GM12892 (cell line): ENCODE measurements at regions not wholly inside any gene's neighbourhood (a gene's known extent, or its start where the extent isn't known, plus 50 kb on each side); places are given as distances from the start of the nearest gene placed in this dataset.

Source experiments
- POLR2A ChIP-seq: IDR thresholded peaks from 2 replicates; pipeline ENCODE4 v1.6.1; 2011; ENCODE audit warnings: low read depth, low read length, control low read depth
- POLR2AphosphoS5 ChIP-seq: IDR thresholded peaks from 2 replicates; pipeline ENCODE4 v1.6.1; 2011; ENCODE audit warnings: low read depth, low read length, control low read depth

DNA sequence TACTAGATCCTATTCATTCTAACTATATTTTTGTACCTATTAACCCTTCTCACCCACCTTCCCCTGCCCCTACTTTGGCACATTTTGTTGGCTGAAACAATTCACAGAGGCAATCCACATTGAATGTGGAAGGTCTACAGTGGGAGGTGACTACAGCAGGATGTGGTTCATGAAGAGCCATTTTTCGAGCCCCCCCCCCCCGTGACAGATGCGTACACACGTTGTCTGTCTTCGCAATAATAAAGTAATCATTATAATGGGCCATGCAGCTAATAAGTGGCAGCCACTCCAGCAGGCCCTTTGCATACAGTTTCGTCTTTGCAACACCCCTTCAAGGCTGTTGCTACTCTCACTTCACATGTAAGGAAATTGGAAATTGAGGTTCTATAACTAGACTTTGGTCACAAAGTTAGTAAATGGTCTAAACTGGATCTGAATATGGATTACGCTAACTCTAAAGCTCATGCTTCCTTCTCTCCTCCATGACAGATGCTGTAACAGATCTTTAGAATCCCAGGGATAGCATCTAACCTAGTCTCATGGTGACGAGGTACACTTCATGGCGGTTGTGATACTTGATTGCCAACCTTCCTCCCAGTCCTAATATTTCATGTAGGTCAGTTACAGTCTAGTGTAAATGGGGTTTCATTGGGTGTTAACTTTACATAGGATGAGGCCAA, 176.8 kb downstream of the MYCN start:
- TF ChIP-seq POLR2AphosphoS5 (no peak), POLR2A (no peak)
